Kidney epithelial cell (primary cell): ENCODE measurements at regions not wholly inside any gene's neighbourhood (a gene's known extent, or its start where the extent isn't known, plus 50 kb on each side); places are given as distances from the start of the nearest gene placed in this dataset.

ENCODE experiments used
- DNase-seq: peaks from one replicate; pipeline ENCODE4 v3.0.0-alpha.2; 2010; ENCODE audit warnings: low read depth
- H3K27me3 ChIP-seq: 2 replicates; pipeline ENCODE4 v1.6.0; 2011; ENCODE audit warnings: low read length; ENCODE audit not compliant: control insufficient read depth, insufficient read depth
- H3K36me3 ChIP-seq: 2 replicates; pipeline ENCODE4 v1.5.1; 2011; ENCODE audit warnings: low read length; ENCODE audit not compliant: control insufficient read depth, insufficient read depth
- H3K4me3 ChIP-seq: 2 replicates; pipeline ENCODE4 v1.5.1; 2011; ENCODE audit warnings: low read depth, mild to moderate bottlenecking, control low read depth, low read length
- CTCF ChIP-seq: IDR thresholded peaks from 2 replicates; pipeline ENCODE4 v1.5.1; 2011; ENCODE audit warnings: mild to moderate bottlenecking, moderate library complexity, low read length, control low read depth, inconsistent platforms; ENCODE audit not compliant: insufficient read depth, poor library complexity, severe bottlenecking

- no peak for DNase-seq
- TF ChIP-seq CTCF, result no peak
- Histone ChIP-seq H3K4me3 (no peak overlapping the region), H3K36me3 (no peaks in the 10 kb centered on the region), H3K27me3 (no peaks in the 10 kb centered on the region)
Measured at GRCh38 chr13:105506463-105506862, 1029.0 kb downstream of the EFNB2 start.

- Histone ChIP-seq H3K4me3 (no peak overlapping the region), H3K27me3 (no peaks in the 10 kb centered on the region), H3K36me3 (no peaks in the 10 kb centered on the region)
- no peak for DNase-seq
- no peak for TF ChIP-seq CTCF
Measured at GRCh38 chr13:105502193-105502592, 1033.3 kb downstream of the EFNB2 start.

- DNase-seq, result no peak
- Histone ChIP-seq H3K27me3 (no peaks in the 10 kb centered on the region), H3K4me3 (no peak overlapping the region), H3K36me3 (no peaks in the 10 kb centered on the region)
- TF ChIP-seq CTCF, result no peak
Measured at GRCh38 chr13:105497597-105497996, 1037.9 kb downstream of the EFNB2 start.

- Histone ChIP-seq H3K36me3 (no peaks in the 10 kb centered on the region), H3K4me3 (no peak overlapping the region), H3K27me3 (no peaks in the 10 kb centered on the region)
- no peak for TF ChIP-seq CTCF
- DNase-seq, result no peak
Measured at GRCh38 chr13:105492216-105492615, 1043.2 kb downstream of the EFNB2 start.

- DNase-seq, result no peak
- Histone ChIP-seq H3K36me3 (no peaks in the 10 kb centered on the region), H3K27me3 (no peaks in the 10 kb centered on the region), H3K4me3 (no peak overlapping the region)
- no peak for TF ChIP-seq CTCF
Measured at GRCh38 chr13:105491345-105491744, 1044.1 kb downstream of the EFNB2 start.

- DNase-seq, result no peak
- Histone ChIP-seq H3K36me3 (no peaks in the 10 kb centered on the region), H3K4me3 (no peak overlapping the region), H3K27me3 (no peaks in the 10 kb centered on the region)
- TF ChIP-seq CTCF, result no peak
Measured at GRCh38 chr13:105485081-105485480, 1050.4 kb downstream of the EFNB2 start.
